Stimulated activated CD8-positive, alpha-beta memory T cell treated with anti-CD3 and anti-CD28 coated beads, Interleukin-4, amount 100 ng/mL, for 48 hours (primary cell): ENCODE measurements at regions not wholly inside any gene's neighbourhood (a gene's known extent, or its start where the extent isn't known, plus 50 kb on each side); places are given as distances from the start of the nearest gene placed in this dataset.
"Not testable (repeated sequence)": the region's sequence is repeated elsewhere in the genome, so short reads cannot be mapped to it uniquely, and the experiment has no call there.

Experiments used
- DNase-seq: peaks from one replicate; pipeline ENCODE4 v3.0.0-alpha.2; 2020

- peak; percentile 4 for DNase-seq
Measured at GRCh38 chr2:239666855-239667376, 266.1 kb upstream of the HDAC4 start.

GRCh38 chr2:239666053-239666854 is 265.4 kb upstream of the HDAC4 start:
- DNase-seq: peak; percentile 12

- DNase-seq: peak; percentile 14
Measured at GRCh38 chr2:239664216-239664810, 263.5 kb upstream of the HDAC4 start.

GRCh38 chr2:239663364-239663924 is 262.6 kb upstream of the HDAC4 start:
- DNase-seq: peak; percentile 9

GRCh38 chr2:239662413-239663120 is 261.7 kb upstream of the HDAC4 start:
- peak; percentile 6 for DNase-seq

DNA sequence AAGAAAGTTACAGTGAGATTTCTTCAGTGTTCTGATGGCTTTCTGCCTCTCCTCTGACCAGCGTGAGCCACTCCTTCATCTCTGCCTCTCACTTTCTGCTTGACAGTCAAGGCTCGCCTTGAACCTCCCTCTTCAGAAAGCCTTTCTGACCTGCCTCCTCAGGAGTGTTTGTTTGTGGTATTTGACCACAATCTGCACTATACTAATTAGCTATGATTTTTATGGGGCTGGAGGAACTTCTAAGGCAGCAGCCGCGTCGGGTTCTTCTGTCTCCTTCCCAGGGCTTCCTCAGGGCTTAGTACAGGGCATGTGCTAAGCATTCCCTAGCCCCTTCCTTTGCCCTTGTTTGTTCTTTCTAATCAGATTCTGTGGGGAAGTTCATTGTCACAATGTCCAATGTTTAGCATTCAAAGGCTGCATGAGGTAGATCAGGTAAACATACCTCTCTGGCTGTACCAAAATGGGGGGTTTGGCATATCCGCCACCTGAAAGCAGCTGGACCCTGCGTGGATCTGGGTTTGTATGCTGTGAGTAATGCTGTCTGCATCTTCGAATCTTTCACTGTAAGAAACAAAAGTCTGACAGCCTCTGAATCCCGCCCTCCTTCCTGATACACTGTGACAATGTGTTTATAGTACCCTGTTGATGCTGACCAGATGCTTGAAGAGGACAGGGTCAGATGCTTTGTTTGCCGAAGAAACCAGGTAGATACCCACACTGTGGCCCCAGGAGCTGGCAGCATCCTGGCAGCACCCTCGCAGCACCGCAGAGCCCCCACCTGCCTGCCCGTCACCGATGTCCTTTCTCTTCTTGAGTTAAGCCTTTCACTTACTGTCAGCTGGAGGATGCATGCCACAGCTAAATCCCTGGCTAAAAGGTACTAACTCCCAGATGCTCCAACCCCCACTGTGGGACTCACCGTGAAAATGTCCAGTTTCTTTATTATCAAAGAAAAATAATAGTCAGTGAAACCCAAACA is 260.8 kb upstream of the HDAC4 start:
- DNase-seq: peak; percentile 8

DNA sequence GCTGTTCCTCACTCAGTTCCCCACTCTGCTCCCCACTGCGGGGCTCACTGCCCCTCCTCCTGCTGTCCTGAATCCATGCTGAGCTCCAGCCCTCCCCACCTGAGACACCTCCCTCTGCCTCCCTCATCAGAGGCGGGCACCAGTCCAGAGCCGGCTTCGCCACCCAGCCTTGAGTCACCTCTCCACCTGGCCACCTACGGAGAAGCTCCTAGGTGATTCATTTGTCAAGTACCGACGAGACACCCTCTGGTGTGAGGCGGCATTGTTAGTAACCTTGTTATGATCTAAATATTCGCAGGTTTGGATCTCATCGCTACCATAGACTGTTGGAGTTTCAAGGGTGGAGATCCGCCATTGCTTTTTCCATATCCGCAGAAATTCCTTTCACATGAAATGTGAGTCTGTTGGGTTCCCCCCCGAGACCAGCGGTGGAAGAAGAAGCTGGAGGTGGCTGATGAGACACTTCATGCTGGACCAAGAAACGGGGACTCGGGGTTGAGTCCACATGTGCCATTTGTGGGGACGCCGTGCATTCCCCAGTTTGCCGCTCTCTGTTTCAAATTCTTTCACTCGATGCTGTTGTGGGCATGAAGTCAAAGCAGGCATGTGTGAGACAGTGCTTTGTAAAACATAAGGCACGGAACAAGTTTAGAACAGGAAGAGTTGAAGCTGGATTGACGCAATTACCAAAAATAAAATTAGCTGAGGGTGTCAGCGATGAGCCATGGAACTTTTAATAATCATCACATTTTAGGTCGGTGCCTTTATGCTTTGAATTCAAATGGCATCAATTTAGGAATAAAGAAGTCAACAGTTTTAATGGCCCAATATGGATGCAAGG is 259.8 kb upstream of the HDAC4 start:
- DNase-seq: peak; percentile 13

DNA sequence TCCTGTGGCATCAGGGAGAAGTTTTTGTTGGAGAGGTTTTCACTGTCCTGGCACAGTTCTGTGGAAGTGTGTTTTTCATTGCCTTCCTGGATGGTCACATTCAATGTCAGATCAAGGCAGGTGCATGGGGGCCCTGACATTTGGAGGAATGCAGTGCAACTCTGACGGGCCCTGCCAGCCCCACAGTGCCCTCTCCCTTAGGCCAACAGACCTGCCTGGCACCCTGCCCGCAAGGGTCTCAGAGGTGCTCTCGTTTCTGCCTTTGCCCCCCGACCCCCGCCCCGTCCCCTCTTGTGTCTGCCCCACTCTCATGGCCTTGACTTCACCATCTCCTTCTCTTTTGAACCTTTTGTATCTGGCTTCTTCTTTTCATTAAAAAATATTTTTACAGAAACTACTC is 257.2 kb upstream of the HDAC4 start:
- no peak for DNase-seq

DNA sequence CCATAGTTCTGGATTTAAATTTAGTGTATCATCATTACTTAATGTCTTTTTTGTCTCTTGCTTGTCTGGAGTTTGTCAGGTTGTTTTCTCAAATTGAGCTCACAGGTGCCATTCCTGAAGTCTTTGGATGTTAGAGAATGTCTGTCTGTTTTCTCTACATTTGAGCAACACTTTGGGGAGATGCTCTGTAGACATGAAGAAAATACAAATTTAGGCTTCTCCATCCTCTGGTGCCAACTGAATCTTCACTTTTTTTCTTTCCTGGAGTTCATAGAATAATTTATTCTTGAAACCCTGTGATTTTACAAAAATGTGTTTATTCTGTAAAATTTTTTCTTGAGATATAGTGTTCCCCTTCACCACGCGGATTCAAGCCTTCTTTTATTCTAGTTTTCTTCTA is 256.4 kb upstream of the HDAC4 start:
- no peak for DNase-seq

DNA sequence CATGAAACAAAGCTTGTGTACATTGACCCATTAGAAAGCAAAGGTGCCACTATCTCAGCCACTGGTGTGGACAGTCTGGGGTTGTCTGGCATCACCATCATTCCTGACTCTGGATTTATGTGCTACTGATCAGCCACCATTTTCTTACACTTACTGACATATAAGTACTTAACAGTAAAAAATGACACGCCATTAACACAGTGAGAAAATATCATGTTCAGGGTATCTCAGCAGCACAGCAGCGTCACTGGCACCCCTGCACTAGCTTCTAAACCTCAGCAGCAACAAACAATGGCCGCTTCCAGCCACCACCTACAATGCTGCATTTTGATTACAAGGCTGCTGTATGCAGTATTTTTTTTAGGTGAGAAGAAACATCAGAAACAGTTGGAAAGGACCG is 253.4 kb upstream of the HDAC4 start:
- DNase-seq: no peak

GRCh38 chr2:239651859-239652258 is 251.0 kb upstream of the HDAC4 start:
- DNase-seq: no peak

GRCh38 chr2:239650674-239651073 is 249.9 kb upstream of the HDAC4 start:
- DNase-seq: no peak

DNA sequence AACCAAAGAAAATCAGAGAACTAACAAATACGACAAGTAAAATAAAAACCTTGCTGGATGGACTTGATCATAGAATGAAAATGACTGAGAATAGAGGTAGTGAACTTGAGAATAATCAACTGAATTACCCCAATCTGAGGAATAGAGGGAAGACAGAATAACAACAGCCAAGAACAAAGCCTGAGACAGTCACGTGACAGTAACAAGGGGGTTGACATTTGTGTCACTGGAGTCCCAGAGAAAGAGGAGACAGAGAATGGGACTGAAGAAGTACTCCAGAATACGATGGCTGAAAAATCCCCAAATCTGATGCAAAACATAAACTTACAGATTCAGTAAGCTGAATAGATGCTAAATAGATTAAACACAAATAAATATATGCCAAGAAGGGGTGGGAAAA is 248.5 kb upstream of the HDAC4 start:
- no peak for DNase-seq

GRCh38 chr2:239648607-239649006 is 247.8 kb upstream of the HDAC4 start:
- DNase-seq: no peak

GRCh38 chr2:239647052-239647819 is 246.4 kb upstream of the HDAC4 start:
- no peak for DNase-seq

- DNase-seq: no peak
Measured at GRCh38 chr2:239646184-239646583, 245.4 kb upstream of the HDAC4 start.

DNA sequence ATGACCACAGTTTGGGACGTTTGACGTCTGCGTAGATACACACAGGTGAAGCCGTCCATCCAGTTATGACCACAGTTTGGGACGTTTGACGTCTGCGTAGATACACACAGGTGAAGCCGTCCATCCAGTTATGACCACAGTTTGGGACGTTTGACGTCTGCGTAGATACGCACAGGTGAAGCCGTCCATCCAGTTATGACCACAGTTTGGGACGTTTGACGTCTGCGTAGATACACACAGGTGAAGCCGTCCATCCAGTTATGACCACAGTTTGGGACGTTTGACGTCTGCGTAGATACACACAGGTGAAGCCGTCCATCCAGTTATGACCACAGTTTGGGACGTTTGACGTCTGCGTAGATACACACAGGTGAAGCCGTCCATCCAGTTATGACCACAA is 243.8 kb upstream of the HDAC4 start:
- not testable (repeated sequence) for DNase-seq

GRCh38 chr2:239644011-239644410 is 243.2 kb upstream of the HDAC4 start:
- DNase-seq: no peak

GRCh38 chr2:239642406-239643004 is 241.7 kb upstream of the HDAC4 start:
- no peak for DNase-seq

GRCh38 chr2:239641904-239642303 is 241.1 kb upstream of the HDAC4 start:
- DNase-seq: not testable (repeated sequence)
